ENCODE measurements at regions not wholly inside any gene's neighbourhood (a gene's known extent, or its start where the extent isn't known, plus 50 kb on each side); places are given as distances from the start of the nearest gene placed in this dataset.

DNA sequence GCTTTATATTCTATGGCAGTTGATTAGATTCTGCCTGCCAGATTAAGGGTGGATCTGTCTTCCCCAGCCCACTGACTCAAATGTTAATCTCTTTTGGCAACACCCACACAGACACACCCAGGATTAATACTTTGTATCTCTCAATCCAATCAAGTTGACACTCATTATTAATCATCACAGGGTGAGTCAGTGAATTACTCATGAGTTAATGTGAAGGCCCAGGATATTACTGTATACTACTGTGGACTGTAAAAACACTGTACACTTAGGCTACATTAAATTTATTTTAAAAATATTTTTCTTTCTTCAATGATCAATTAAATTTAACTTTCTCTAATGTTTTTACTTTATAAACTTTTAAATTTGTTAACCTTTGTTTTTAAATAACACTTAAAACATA lies 87.7 kb downstream of the NAP1L3 start:
- BruUV-seq (replicated peaks): no TSS peak
- Histone ChIP-seq H3K27me3 (ENCODE audit: control insufficient read depth, insufficient read depth, low read length) (no peaks in the 10 kb centered on the region), H2BK120ac (ENCODE audit: low read depth, low read length) (no peak overlapping the region), H3K14ac (replicated peaks; ENCODE audit: low read depth, low read length) (no peak overlapping the region), H3K4me3 (ENCODE audit: insufficient read depth, low read depth, low read length) (no peak overlapping the region), H3K36me3 (ENCODE audit: control insufficient read depth, insufficient read depth, low read length) (no peaks in the 10 kb centered on the region), H4K5ac (ENCODE audit: low read depth, low read length) (no peak overlapping the region), H3K4me2 (ENCODE audit: low read depth, low read length) (no peak overlapping the region), H3K4ac (ENCODE audit: low read depth, low read length) (no peak overlapping the region), H4K91ac (ENCODE audit: insufficient read depth, low read depth, low read length) (no peak overlapping the region), H3K9ac (ENCODE audit: low read depth, low read length) (no peak overlapping the region), H3K4me1 (ENCODE audit: control insufficient read depth, insufficient read depth, low read length) (no peaks in the 10 kb centered on the region), H4K8ac (ENCODE audit: low read depth in 2 of 2, low read length in 2 of 2) (no peak overlapping the region), H3K79me1 (ENCODE audit: low read depth in 1 of 2, low read length in 2 of 2) (no peaks in the 10 kb centered on the region), H2AK5ac (ENCODE audit: low read depth, low read length) (no peak overlapping the region), H3K56ac (ENCODE audit: extremely low read depth, insufficient read depth, low read length) (no peak overlapping the region), H2AFZ (replicated peaks; ENCODE audit: low read length, poor library complexity) (no peak overlapping the region), H3K27ac (ENCODE audit: insufficient read depth, low read length) (no peak overlapping the region), H2BK20ac (ENCODE audit: low read depth, low read length) (no peak overlapping the region), H3K9me1 (ENCODE audit: insufficient read depth, low read length) (no peaks in the 10 kb centered on the region), H3K9me3 (ENCODE audit: control insufficient read depth, insufficient read depth, low read length) (no peaks in the 10 kb centered on the region), H2BK15ac (ENCODE audit: low read depth, low read length) (no peak overlapping the region), H3K23ac (ENCODE audit: low read depth, low read length) (no peak overlapping the region), H2BK5ac (ENCODE audit: low read depth, low read length, poor library complexity, severe bottlenecking) (no peak overlapping the region), H2AK9ac (replicated peaks; ENCODE audit: low read depth, low read length, poor library complexity) (no peak overlapping the region), H4K20me1 (ENCODE audit: insufficient read depth, low read length) (no peaks in the 10 kb centered on the region), H3K18ac (ENCODE audit: low read depth, low read length) (no peak overlapping the region)
- ATAC-seq (ENCODE audit: low read depth): no peak
- dilution Hi-C loops (cut with HindIII; ENCODE audit: low sequenced_read_pairs, unreplicated experiment) (no loop called here), intact Hi-C loops (cut with micrococcal nuclease) (no loop called here), in situ Hi-C loops (cut with MboI; ENCODE audit: low sequenced_read_pairs) (no loop called here)
- CTCF ChIA-PET: no interaction called here
- no peak for DNase-seq
- POLR2A ChIA-PET (ENCODE audit: unreplicated experiment): no interaction called here
- no peak for TF ChIP-seq MXI1 (IDR thresholded peaks at IDR 0.05; ENCODE audit: borderline replicate concordance, low read depth, low read length)
- no peak for TF ChIP-seq FOS (IDR thresholded peaks at IDR 0.05; ENCODE audit: low read depth, low read length)
- no peak for TF ChIP-seq MAZ (IDR thresholded peaks at IDR 0.05; ENCODE audit: borderline replicate concordance, low read depth, low read length)
- TF ChIP-seq, protein P1, sequence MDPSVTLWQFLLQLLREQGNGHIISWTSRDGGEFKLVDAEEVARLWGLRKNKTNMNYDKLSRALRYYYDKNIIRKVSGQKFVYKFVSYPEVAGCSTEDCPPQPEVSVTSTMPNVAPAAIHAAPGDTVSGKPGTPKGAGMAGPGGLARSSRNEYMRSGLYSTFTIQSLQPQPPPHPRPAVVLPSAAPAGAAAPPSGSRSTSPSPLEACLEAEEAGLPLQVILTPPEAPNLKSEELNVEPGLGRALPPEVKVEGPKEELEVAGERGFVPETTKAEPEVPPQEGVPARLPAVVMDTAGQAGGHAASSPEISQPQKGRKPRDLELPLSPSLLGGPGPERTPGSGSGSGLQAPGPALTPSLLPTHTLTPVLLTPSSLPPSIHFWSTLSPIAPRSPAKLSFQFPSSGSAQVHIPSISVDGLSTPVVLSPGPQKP (IDR thresholded peaks at IDR 0.05; ENCODE audit: borderline replicate concordance, low read depth, low read length): no peak

Measured in IMR-90 (cell line).